CD4-positive, CD25-positive, alpha-beta regulatory T cell (primary cell): ENCODE measurements at regions not wholly inside any gene's neighbourhood (a gene's known extent, or its start where the extent isn't known, plus 50 kb on each side); places are given as distances from the start of the nearest gene placed in this dataset.

Experiments used
- ATAC-seq, 2 donors: fragments of 150-1000 bp; cut with Tn5 transposase; one replicate each; pipeline ENCODE4 v1.10.0; 2021; ENCODE audit warnings: low read depth in 2 of 2, moderate number of reproducible peaks in 2 of 2, moderate library complexity in 1 of 2
- DNase-seq, 3 donors: peaks; one replicate each; pipeline versions ENCODE4 v3.0.0 to v3.0.0-alpha.2; 2012 to 2022; ENCODE audit warnings: mixed read lengths in 1 of 3
- H3K27ac ChIP-seq: one replicate; pipeline ENCODE4 v1.7.0; 2013; ENCODE audit warnings: mild to moderate bottlenecking, low read length; ENCODE audit not compliant: insufficient read depth, poor library complexity, severe bottlenecking
- H3K27me3 ChIP-seq: one replicate; pipeline ENCODE4 v1.7.0; 2013; ENCODE audit warnings: low read length; ENCODE audit not compliant: control insufficient read depth, insufficient read depth
- H3K36me3 ChIP-seq: one replicate; pipeline ENCODE4 v1.7.0; 2013; ENCODE audit warnings: mild to moderate bottlenecking, low read length, moderate library complexity; ENCODE audit not compliant: control insufficient read depth, insufficient read depth
- H3K4me1 ChIP-seq: 2 replicates; pipeline ENCODE4 v1.7.0; 2013; ENCODE audit warnings: mild to moderate bottlenecking, low read length; ENCODE audit not compliant: insufficient read depth, control insufficient read depth, poor library complexity, severe bottlenecking
- H3K4me3 ChIP-seq: one replicate; pipeline ENCODE4 v1.7.0; 2013; ENCODE audit warnings: low read depth, mild to moderate bottlenecking, low read length, moderate library complexity
- H3K9me3 ChIP-seq, 2 experiments: 1 replicate in 1 of 2; 2 replicates in 1 of 2; pipeline ENCODE4 v1.7.0; 2013; ENCODE audit warnings: low read length in 2 of 2, mild to moderate bottlenecking in 1 of 2, moderate library complexity in 1 of 2; ENCODE audit not compliant: control insufficient read depth in 2 of 2
- H3K27ac Mint-ChIP-seq, 3 donors: one replicate each; pipeline ENCODE4 v1.8.0; 2020 to 2022; ENCODE audit warnings: mild to moderate bottlenecking in 3 of 3, mixed read lengths in 3 of 3, moderate library complexity in 2 of 3
- H3K27me3 Mint-ChIP-seq: one replicate; pipeline ENCODE4 v1.8.0; 2022; ENCODE audit warnings: mild to moderate bottlenecking, mixed read lengths
- H3K36me3 Mint-ChIP-seq: one replicate; pipeline ENCODE4 v1.8.0; 2020; ENCODE audit warnings: mixed read lengths
- H3K4me1 Mint-ChIP-seq, 4 donors: one replicate each; pipeline ENCODE4 v1.8.0; 2020 to 2022; ENCODE audit warnings: mixed read lengths in 4 of 4, mild to moderate bottlenecking in 1 of 4
- H3K4me3 Mint-ChIP-seq, 4 donors: one replicate each; pipeline ENCODE4 v1.8.0; 2020 to 2022; ENCODE audit warnings: mild to moderate bottlenecking in 4 of 4, mixed read lengths in 4 of 4, moderate library complexity in 3 of 4
- H3K9me3 Mint-ChIP-seq, 7 donors: one replicate each; pipeline ENCODE4 v1.8.0; 2020 to 2022; ENCODE audit warnings: mixed read lengths in 7 of 7, mild to moderate bottlenecking in 3 of 7, moderate library complexity in 2 of 7

GRCh38 chr20:22366631-22367030 is 217.7 kb downstream of the FOXA2 start:
- DNase-seq (no peak), ATAC-seq (no peak)
- Histone ChIP-seq H3K4me1 (no peaks in the 10 kb centered on the region), H3K27me3 (no peaks in the 10 kb centered on the region), H3K9me3 (no peaks in the 10 kb centered on the region), H3K27ac (no peak overlapping the region), H3K36me3 (no peaks in the 10 kb centered on the region), H3K4me3 (no peak overlapping the region)
- Mint-ChIP-seq H3K36me3 (no peaks in the 10 kb centered on the region), H3K4me3 (no peak overlapping the region), H3K27ac (no peak overlapping the region), H3K9me3 (peaks cover 0 to 9% (median 3%) of the 10 kb centered on the region in 7 donors), H3K27me3 (peaks cover 5% of the 10 kb centered on the region), H3K4me1 (no peaks in the 10 kb centered on the region)

GRCh38 chr20:22354647-22355046 is 229.7 kb downstream of the FOXA2 start:
- H3K4me1 ChIP-seq: no peaks in the 10 kb centered on the region
- no peak for ATAC-seq
- no peak overlapping the region for H3K4me3 ChIP-seq
- no peaks in the 10 kb centered on the region for H3K27me3 ChIP-seq
- DNase-seq: no peak
- H3K36me3 Mint-ChIP-seq: no peaks in the 10 kb centered on the region
- peaks cover 0 to 3% (median 0%) of the 10 kb centered on the region in 7 donors for H3K9me3 Mint-ChIP-seq
- no peaks in the 10 kb centered on the region for H3K9me3 ChIP-seq
- H3K27me3 Mint-ChIP-seq: no peaks in the 10 kb centered on the region
- H3K36me3 ChIP-seq: no peaks in the 10 kb centered on the region
- H3K27ac Mint-ChIP-seq: no peak overlapping the region
- H3K4me3 Mint-ChIP-seq: no peak overlapping the region
- H3K27ac ChIP-seq: no peak overlapping the region
- no peaks in the 10 kb centered on the region for H3K4me1 Mint-ChIP-seq

GRCh38 chr20:22353586-22353985 is 230.8 kb downstream of the FOXA2 start:
- Mint-ChIP-seq H3K27ac (no peak overlapping the region), H3K9me3 (peaks cover 0 to 5% (median 0%) of the 10 kb centered on the region in 7 donors), H3K4me1 (no peaks in the 10 kb centered on the region), H3K27me3 (no peaks in the 10 kb centered on the region), H3K36me3 (no peaks in the 10 kb centered on the region), H3K4me3 (no peak overlapping the region)
- no peaks in the 10 kb centered on the region for H3K36me3 ChIP-seq
- DNase-seq (no peak), ATAC-seq (no peak)
- no peaks in the 10 kb centered on the region for H3K27me3 ChIP-seq
- H3K4me1 ChIP-seq: no peaks in the 10 kb centered on the region
- no peak overlapping the region for H3K4me3 ChIP-seq
- no peak overlapping the region for H3K27ac ChIP-seq
- H3K9me3 ChIP-seq: no peaks in the 10 kb centered on the region

- Mint-ChIP-seq H3K27me3 (no peaks in the 10 kb centered on the region), H3K36me3 (no peaks in the 10 kb centered on the region), H3K4me3 (no peak overlapping the region), H3K4me1 (no peaks in the 10 kb centered on the region), H3K27ac (no peak overlapping the region), H3K9me3 (peaks cover 0 to 5% (median 0%) of the 10 kb centered on the region in 7 donors)
- no peak overlapping the region for H3K27ac ChIP-seq
- H3K9me3 ChIP-seq: no peaks in the 10 kb centered on the region
- no peak for DNase-seq
- H3K4me3 ChIP-seq: no peak overlapping the region
- no peaks in the 10 kb centered on the region for H3K4me1 ChIP-seq
- H3K36me3 ChIP-seq: no peaks in the 10 kb centered on the region
- no peaks in the 10 kb centered on the region for H3K27me3 ChIP-seq
- no peak for ATAC-seq
Observed at GRCh38 chr20:22352019-22352418, 232.4 kb downstream of the FOXA2 start.

GRCh38 chr20:22350624-22351023 is 233.7 kb downstream of the FOXA2 start:
- H3K27ac Mint-ChIP-seq: no peak overlapping the region
- Histone ChIP-seq H3K4me3 (no peak overlapping the region), H3K27ac (no peak overlapping the region), H3K36me3 (no peaks in the 10 kb centered on the region), H3K9me3 (no peaks in the 10 kb centered on the region), H3K27me3 (no peaks in the 10 kb centered on the region), H3K4me1 (no peaks in the 10 kb centered on the region)
- H3K4me1 Mint-ChIP-seq: no peaks in the 10 kb centered on the region
- no peaks in the 10 kb centered on the region for H3K36me3 Mint-ChIP-seq
- DNase-seq: no peak
- ATAC-seq: no peak
- H3K9me3 Mint-ChIP-seq: peaks cover 0 to 6% (median 0%) of the 10 kb centered on the region in 7 donors
- no peak overlapping the region for H3K4me3 Mint-ChIP-seq
- no peaks in the 10 kb centered on the region for H3K27me3 Mint-ChIP-seq

GRCh38 chr20:22348010-22348409 is 236.4 kb downstream of the FOXA2 start:
- ATAC-seq: no peak
- DNase-seq: no peak
- Mint-ChIP-seq H3K9me3 (peaks cover 0 to 4% (median 0%) of the 10 kb centered on the region in 7 donors), H3K27ac (no peak overlapping the region), H3K36me3 (no peaks in the 10 kb centered on the region), H3K4me1 (no peaks in the 10 kb centered on the region), H3K27me3 (no peaks in the 10 kb centered on the region), H3K4me3 (no peak overlapping the region)
- H3K36me3 ChIP-seq: no peaks in the 10 kb centered on the region
- H3K9me3 ChIP-seq: no peaks in the 10 kb centered on the region
- H3K27me3 ChIP-seq: no peaks in the 10 kb centered on the region
- H3K4me1 ChIP-seq: no peaks in the 10 kb centered on the region
- H3K4me3 ChIP-seq: no peak overlapping the region
- no peak overlapping the region for H3K27ac ChIP-seq

GRCh38 chr20:22346716-22347115 is 237.7 kb downstream of the FOXA2 start:
- Mint-ChIP-seq H3K27me3 (no peaks in the 10 kb centered on the region), H3K4me3 (no peak overlapping the region), H3K9me3 (peaks cover 0 to 4% (median 0%) of the 10 kb centered on the region in 7 donors), H3K36me3 (no peaks in the 10 kb centered on the region), H3K4me1 (no peaks in the 10 kb centered on the region), H3K27ac (no peak overlapping the region)
- Histone ChIP-seq H3K9me3 (no peaks in the 10 kb centered on the region), H3K4me1 (no peaks in the 10 kb centered on the region), H3K4me3 (no peak overlapping the region), H3K27ac (no peak overlapping the region), H3K27me3 (no peaks in the 10 kb centered on the region), H3K36me3 (no peaks in the 10 kb centered on the region)
- no peak for ATAC-seq
- DNase-seq: no peak

GRCh38 chr20:22343612-22344011 is 240.8 kb downstream of the FOXA2 start:
- Histone ChIP-seq H3K36me3 (no peaks in the 10 kb centered on the region), H3K4me1 (no peaks in the 10 kb centered on the region), H3K9me3 (no peaks in the 10 kb centered on the region), H3K27me3 (no peaks in the 10 kb centered on the region), H3K4me3 (no peak overlapping the region), H3K27ac (no peak overlapping the region)
- H3K27ac Mint-ChIP-seq: no peak overlapping the region
- H3K36me3 Mint-ChIP-seq: no peaks in the 10 kb centered on the region
- no peaks in the 10 kb centered on the region for H3K27me3 Mint-ChIP-seq
- H3K4me1 Mint-ChIP-seq: peaks cover 0 to 6% (median 0%) of the 10 kb centered on the region in 4 donors
- no peak for ATAC-seq
- DNase-seq: no peak
- H3K4me3 Mint-ChIP-seq: no peak overlapping the region
- peaks cover 0 to 2% (median 0%) of the 10 kb centered on the region in 7 donors for H3K9me3 Mint-ChIP-seq
